H1 (cell line): ENCODE measurements at regions not wholly inside any gene's neighbourhood (a gene's known extent, or its start where the extent isn't known, plus 50 kb on each side); places are given as distances from the start of the nearest gene placed in this dataset.

Experiments
- CBX8 ChIP-seq: fragments of 300-800, 300-1000 bp; sonication (generic); IDR thresholded peaks from 2 replicates; pipeline ENCODE4 v1.7.1; 2016; ENCODE audit warnings: low read depth, low read length, borderline replicate concordance
- KDM4A ChIP-seq: IDR thresholded peaks from one replicate; pipeline ENCODE4 v1.7.1; 2012; ENCODE audit warnings: low read depth, mild to moderate bottlenecking, moderate library complexity, low read length, inconsistent platforms; ENCODE audit not compliant: severe bottlenecking
- TAF1 ChIP-seq: IDR thresholded peaks from 2 replicates; pipeline ENCODE4 v1.6.1; 2011; ENCODE audit warnings: mild to moderate bottlenecking, low read depth, low read length
- TF ChIP-seq, protein P1 (sequence below), 3 experiments: IDR thresholded peaks; 1 replicate in 2 of 3; 2 replicates in 1 of 3; pipeline versions ENCODE4 v1.5.1 to v1.6.1; 2011; ENCODE audit warnings: low read length in 3 of 3, mild to moderate bottlenecking in 3 of 3, inconsistent platforms in 2 of 3, low read depth in 1 of 3, moderate library complexity in 1 of 3; ENCODE audit not compliant: insufficient read depth in 1 of 3; ENCODE audit errors: control extremely low read depth in 1 of 3

DNA sequence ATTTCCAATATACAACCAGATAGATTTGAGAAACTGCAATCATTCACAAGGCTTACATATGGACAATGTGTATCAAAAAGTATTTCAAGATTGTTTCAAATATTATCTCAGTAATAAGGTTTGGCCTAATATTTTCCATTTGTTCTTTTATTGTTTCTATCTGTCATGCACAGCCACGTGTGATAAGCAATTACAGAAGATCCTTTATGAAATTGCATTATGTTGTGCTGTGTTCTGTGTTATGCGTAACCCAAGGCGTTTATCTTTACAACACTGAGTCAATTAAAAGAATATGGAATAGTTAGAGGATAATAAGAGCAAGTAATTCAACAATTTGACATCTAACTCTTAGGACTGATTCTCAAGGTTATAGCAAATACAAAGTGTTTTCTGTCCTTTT, 1009.3 kb upstream of the PRMT6 start:
- TF ChIP-seq KDM4A: no peak
- TF ChIP-seq CBX8: no peak
- TF ChIP-seq, protein P1, sequence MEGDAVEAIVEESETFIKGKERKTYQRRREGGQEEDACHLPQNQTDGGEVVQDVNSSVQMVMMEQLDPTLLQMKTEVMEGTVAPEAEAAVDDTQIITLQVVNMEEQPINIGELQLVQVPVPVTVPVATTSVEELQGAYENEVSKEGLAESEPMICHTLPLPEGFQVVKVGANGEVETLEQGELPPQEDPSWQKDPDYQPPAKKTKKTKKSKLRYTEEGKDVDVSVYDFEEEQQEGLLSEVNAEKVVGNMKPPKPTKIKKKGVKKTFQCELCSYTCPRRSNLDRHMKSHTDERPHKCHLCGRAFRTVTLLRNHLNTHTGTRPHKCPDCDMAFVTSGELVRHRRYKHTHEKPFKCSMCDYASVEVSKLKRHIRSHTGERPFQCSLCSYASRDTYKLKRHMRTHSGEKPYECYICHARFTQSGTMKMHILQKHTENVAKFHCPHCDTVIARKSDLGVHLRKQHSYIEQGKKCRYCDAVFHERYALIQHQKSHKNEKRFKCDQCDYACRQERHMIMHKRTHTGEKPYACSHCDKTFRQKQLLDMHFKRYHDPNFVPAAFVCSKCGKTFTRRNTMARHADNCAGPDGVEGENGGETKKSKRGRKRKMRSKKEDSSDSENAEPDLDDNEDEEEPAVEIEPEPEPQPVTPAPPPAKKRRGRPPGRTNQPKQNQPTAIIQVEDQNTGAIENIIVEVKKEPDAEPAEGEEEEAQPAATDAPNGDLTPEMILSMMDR (IDR thresholded peaks at IDR 0.05; ENCODE audit: control extremely low read depth in 1 of 3, insufficient read depth in 1 of 3, low read depth in 1 of 3, low read length in 3 of 3): no peak
- no peak for TF ChIP-seq TAF1
